Type B pancreatic cell (in vitro differentiated cells): ENCODE measurements at regions not wholly inside any gene's neighbourhood (a gene's known extent, or its start where the extent isn't known, plus 50 kb on each side); places are given as distances from the start of the nearest gene placed in this dataset.
A peak's percentile ranks its signal among the peaks of the same experiment; 100 is the strongest.

Experiments
- DNase-seq: peaks from one replicate; pipeline ENCODE4 v3.0.0; 2021; ENCODE audit warnings: mixed read lengths; ENCODE audit not compliant: unreplicated experiment; ENCODE audit errors: extremely low spot score
- H3K27ac Mint-ChIP-seq: 2 replicates; pipeline ENCODE4 v1.8.0; 2021; ENCODE audit warnings: mild to moderate bottlenecking, mixed read lengths
- H3K27me3 Mint-ChIP-seq: 2 replicates; pipeline ENCODE4 v1.8.0; 2021; ENCODE audit warnings: mixed read lengths
- H3K36me3 Mint-ChIP-seq: 2 replicates; pipeline ENCODE4 v1.8.0; 2021; ENCODE audit warnings: mixed read lengths
- H3K4me1 Mint-ChIP-seq: one replicate; pipeline ENCODE4 v1.8.0; 2021; ENCODE audit warnings: mixed read lengths; ENCODE audit not compliant: unreplicated experiment
- H3K4me3 Mint-ChIP-seq: 2 replicates; pipeline ENCODE4 v1.8.0; 2021; ENCODE audit warnings: mild to moderate bottlenecking, mixed read lengths
- H3K9me3 Mint-ChIP-seq: 2 replicates; pipeline ENCODE4 v1.8.0; 2021; ENCODE audit warnings: mixed read lengths
- TF ChIP-seq, protein P1 (sequence below): fragments of 200-600 bp; sonication (generic); conservative IDR thresholded peaks from 2 replicates; pipeline ENCODE4 v1.5.0; 2021; ENCODE audit warnings: antibody characterized with exemption, mild to moderate bottlenecking

GRCh38 chr4:181503687-181504390 lies 739.4 kb upstream of the TENM3 start:
- H3K27me3 Mint-ChIP-seq, result peaks cover 2% of the 10 kb centered on the region
- no peaks in the 10 kb centered on the region for H3K9me3 Mint-ChIP-seq
- H3K4me1 Mint-ChIP-seq, result peaks cover 33% of the 10 kb centered on the region
- H3K36me3 Mint-ChIP-seq, result no peaks in the 10 kb centered on the region
- no peak for DNase-seq
- TF ChIP-seq, protein P1, sequence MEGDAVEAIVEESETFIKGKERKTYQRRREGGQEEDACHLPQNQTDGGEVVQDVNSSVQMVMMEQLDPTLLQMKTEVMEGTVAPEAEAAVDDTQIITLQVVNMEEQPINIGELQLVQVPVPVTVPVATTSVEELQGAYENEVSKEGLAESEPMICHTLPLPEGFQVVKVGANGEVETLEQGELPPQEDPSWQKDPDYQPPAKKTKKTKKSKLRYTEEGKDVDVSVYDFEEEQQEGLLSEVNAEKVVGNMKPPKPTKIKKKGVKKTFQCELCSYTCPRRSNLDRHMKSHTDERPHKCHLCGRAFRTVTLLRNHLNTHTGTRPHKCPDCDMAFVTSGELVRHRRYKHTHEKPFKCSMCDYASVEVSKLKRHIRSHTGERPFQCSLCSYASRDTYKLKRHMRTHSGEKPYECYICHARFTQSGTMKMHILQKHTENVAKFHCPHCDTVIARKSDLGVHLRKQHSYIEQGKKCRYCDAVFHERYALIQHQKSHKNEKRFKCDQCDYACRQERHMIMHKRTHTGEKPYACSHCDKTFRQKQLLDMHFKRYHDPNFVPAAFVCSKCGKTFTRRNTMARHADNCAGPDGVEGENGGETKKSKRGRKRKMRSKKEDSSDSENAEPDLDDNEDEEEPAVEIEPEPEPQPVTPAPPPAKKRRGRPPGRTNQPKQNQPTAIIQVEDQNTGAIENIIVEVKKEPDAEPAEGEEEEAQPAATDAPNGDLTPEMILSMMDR, result peak; percentile 29
- H3K27ac Mint-ChIP-seq, result no peak overlapping the region
- H3K4me3 Mint-ChIP-seq, result no peak overlapping the region

DNA sequence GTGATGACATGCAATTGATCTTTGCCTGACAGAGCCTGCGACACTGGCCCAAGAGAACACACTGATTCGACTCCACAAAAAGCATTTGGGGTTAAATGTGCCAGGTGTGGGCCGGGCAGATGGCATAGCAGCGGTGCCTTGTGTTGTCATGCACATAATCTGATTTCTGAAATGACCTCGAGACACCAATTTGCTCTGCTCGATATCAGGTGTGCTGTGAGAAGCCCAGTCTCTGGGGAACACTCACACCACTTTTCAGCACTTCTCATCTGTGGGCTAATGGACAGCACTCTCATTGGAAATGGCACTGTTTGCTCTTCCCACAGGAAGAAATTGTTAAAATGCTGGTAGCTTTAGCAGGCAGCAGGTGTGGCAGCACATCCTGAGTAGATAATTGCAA lies 738.3 kb upstream of the TENM3 start:
- Mint-ChIP-seq H3K27me3 (peaks cover 6% of the 10 kb centered on the region), H3K4me1 (peaks cover 41% of the 10 kb centered on the region), H3K4me3 (no peak overlapping the region), H3K9me3 (no peaks in the 10 kb centered on the region), H3K36me3 (no peaks in the 10 kb centered on the region), H3K27ac (no peak overlapping the region)
- no peak for DNase-seq
- TF ChIP-seq, protein P1, result no peak

- H3K9me3 Mint-ChIP-seq, result no peaks in the 10 kb centered on the region
Observed at GRCh38 chr4:181507180-181507835, 735.9 kb upstream of the TENM3 start.

DNA sequence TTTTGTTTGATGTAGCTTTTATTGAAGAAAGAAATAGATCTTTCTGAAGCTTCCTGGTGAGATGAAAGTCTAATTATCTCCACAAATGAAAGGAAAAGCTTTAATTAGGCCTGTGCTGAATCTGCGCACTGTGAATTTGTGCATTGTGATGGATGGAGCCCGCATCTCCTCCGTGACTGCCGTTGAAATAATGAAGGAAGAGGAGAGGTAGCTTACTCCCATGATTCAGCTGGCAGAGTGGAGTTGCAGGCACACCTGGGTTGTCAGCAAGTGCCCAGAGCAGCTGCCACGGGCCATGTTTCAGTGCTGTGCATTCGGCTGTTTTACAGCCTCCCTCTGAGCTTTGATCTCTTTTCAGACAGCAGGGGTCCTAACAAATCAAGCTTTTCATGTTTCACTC lies 735.3 kb upstream of the TENM3 start:
- peaks cover 6% of the 10 kb centered on the region for H3K27me3 Mint-ChIP-seq
- H3K4me3 Mint-ChIP-seq, result peak overlapping the region; percentile 22
- H3K36me3 Mint-ChIP-seq, result no peaks in the 10 kb centered on the region
- TF ChIP-seq, protein P1, result no peak
- no peak for DNase-seq
- H3K27ac Mint-ChIP-seq, result no peak overlapping the region
- peaks cover 48% of the 10 kb centered on the region for H3K4me1 Mint-ChIP-seq
- H3K9me3 Mint-ChIP-seq, result no peaks in the 10 kb centered on the region

More at GRCh38 chr4:181507180-181507835, 735.9 kb upstream of the TENM3 start:
- Mint-ChIP-seq H3K36me3 (no peaks in the 10 kb centered on the region), H3K4me3 (peak overlapping the region; percentile 14), H3K27me3 (peaks cover 6% of the 10 kb centered on the region), H3K4me1 (peaks cover 48% of the 10 kb centered on the region), H3K27ac (no peak overlapping the region)
- no peak for DNase-seq
- TF ChIP-seq, protein P1, result no peak

- H3K27me3 Mint-ChIP-seq, result peaks cover 6% of the 10 kb centered on the region
- H3K36me3 Mint-ChIP-seq, result no peaks in the 10 kb centered on the region
- peaks cover 48% of the 10 kb centered on the region for H3K4me1 Mint-ChIP-seq
- no peaks in the 10 kb centered on the region for H3K9me3 Mint-ChIP-seq
- H3K4me3 Mint-ChIP-seq, result peak overlapping the region; percentile 9
- no peak overlapping the region for H3K27ac Mint-ChIP-seq
- TF ChIP-seq, protein P1, result no peak
- DNase-seq, result no peak
Observed at GRCh38 chr4:181508601-181509000, 734.6 kb upstream of the TENM3 start.
